Right lobe of liver (tissue), 6 donors: ENCODE measurements at regions not wholly inside any gene's neighbourhood (a gene's known extent, or its start where the extent isn't known, plus 50 kb on each side); places are given as distances from the start of the nearest gene placed in this dataset.

Experiments used
- ATAC-seq, 4 donors: fragments of 200-7000 bp; cut with Tn5 transposase; one replicate each; pipeline ENCODE4 v1.9.1; 2020; ENCODE audit warnings: mild to moderate bottlenecking in 4 of 4, moderate library complexity in 4 of 4
- DNase-seq, 3 donors: peaks; one replicate each; pipeline ENCODE4 v3.0.0-alpha.2; 2020
- H3K27ac ChIP-seq, 3 donors: fragments of 200-600 bp; one replicate each; pipeline ENCODE4 v1.8.0; 2022
- H3K27me3 ChIP-seq, 2 donors: fragments of 200-600 bp; one replicate each; pipeline ENCODE4 v1.8.0; 2022
- H3K36me3 ChIP-seq, 4 donors: fragments of 200-600 bp; sonication (generic) in 1 of 4; one replicate each; pipeline versions ENCODE4 v1.5.1 to v1.8.0; 2017 to 2022; ENCODE audit warnings: control low read depth in 1 of 4
- H3K4me1 ChIP-seq, 4 donors: fragments of 200-600 bp; sonication (generic) in 1 of 4; one replicate each; pipeline versions ENCODE4 v1.5.1 to v1.8.0; 2017 to 2022; ENCODE audit warnings: control low read depth in 1 of 4
- H3K4me3 ChIP-seq, 3 donors: fragments of 200-600 bp; one replicate each; pipeline ENCODE4 v1.8.0; 2022
- H3K9me3 ChIP-seq, 4 donors: fragments of 200-600 bp; sonication (generic) in 1 of 4; one replicate each; pipeline versions ENCODE4 v1.5.1 to v1.8.0; 2017 to 2022; ENCODE audit warnings: control low read depth in 1 of 4
- POLR2A ChIP-seq: fragments of 450-650 bp; IDR thresholded peaks from one replicate; pipeline ENCODE4 v1.6.1; 2017; ENCODE audit warnings: antibody characterized with exemption, mild to moderate bottlenecking
- WGBS: methylation state at CpG from one replicate; pipeline ENCODE4 v1.1.6; 2018; ENCODE audit warnings: low coverage, low lambda C conversion rate; ENCODE audit not compliant: insufficient coverage; ENCODE audit errors: missing lambda C conversion rate; 5-methylcytosine and 5-hydroxymethylcytosine counted together
- intact Hi-C, 2 donors: fragments of 100-400 bp; cut with DNase I; formaldehyde crosslinking; loops; one replicate each; pipeline versions ENCODE4 v1.11.2 to v1.14.1; 2022
- TF ChIP-seq, protein P1 (sequence below), 4 donors: fragments of 200-600 bp in 3 of 4; fragments of 450-650 bp in 1 of 4; IDR thresholded peaks; one replicate each; pipeline versions ENCODE4 v1.5.1 to v1.8.0; 2016 to 2022; ENCODE audit warnings: antibody characterized with exemption in 4 of 4, mild to moderate bottlenecking in 2 of 4
- donor health status: DM: no; HTN: yes; CAD: no.
- donor health status: DM: no; HTN: no; CAD: no.
- donor health status: DM: no; HTN: no; CAD: no.
- donor health status: DM: no; HTN: yes; CAD: no.
- donor health status: DM: no; HTN: yes; CAD: no.

DNA sequence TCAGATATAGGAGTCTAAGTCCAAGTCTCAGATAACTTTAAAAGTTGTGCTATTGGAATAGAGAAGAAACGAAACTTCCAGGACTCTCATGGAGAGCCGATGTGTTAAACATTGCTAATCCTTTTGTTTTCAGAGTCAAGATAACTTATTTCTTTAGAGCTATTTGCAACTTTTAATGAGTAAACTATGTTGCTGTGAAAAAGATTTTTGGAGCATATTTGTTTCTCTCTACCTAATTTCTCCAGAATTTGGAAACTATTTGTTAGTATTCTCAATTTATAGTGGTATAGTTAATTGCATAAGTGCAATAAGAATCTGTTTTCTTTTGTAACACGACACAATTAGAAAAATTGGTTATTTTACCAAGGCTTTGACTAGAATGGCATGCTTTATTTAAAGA is 588.9 kb downstream of the NTRK3 start:
- no peaks in the 10 kb centered on the region for H3K36me3 ChIP-seq
- H3K9me3 ChIP-seq, result no peaks in the 10 kb centered on the region
- 46% methylated on average over 3 of the region's 3 CpGs for WGBS
- H3K4me1 ChIP-seq, result no peaks in the 10 kb centered on the region
- no peak overlapping the region for H3K27ac ChIP-seq
- no peak overlapping the region for H3K4me3 ChIP-seq
- no peak for TF ChIP-seq POLR2A
- TF ChIP-seq, protein P1, sequence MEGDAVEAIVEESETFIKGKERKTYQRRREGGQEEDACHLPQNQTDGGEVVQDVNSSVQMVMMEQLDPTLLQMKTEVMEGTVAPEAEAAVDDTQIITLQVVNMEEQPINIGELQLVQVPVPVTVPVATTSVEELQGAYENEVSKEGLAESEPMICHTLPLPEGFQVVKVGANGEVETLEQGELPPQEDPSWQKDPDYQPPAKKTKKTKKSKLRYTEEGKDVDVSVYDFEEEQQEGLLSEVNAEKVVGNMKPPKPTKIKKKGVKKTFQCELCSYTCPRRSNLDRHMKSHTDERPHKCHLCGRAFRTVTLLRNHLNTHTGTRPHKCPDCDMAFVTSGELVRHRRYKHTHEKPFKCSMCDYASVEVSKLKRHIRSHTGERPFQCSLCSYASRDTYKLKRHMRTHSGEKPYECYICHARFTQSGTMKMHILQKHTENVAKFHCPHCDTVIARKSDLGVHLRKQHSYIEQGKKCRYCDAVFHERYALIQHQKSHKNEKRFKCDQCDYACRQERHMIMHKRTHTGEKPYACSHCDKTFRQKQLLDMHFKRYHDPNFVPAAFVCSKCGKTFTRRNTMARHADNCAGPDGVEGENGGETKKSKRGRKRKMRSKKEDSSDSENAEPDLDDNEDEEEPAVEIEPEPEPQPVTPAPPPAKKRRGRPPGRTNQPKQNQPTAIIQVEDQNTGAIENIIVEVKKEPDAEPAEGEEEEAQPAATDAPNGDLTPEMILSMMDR (IDR thresholded peaks at IDR 0.05), result no peak
- ATAC-seq (no peak), DNase-seq (no peak)
- H3K27me3 ChIP-seq, result peaks cover 0 to 2% of the 10 kb centered on the region in 2 donors
- intact Hi-C loops, result no loop called here

DNA sequence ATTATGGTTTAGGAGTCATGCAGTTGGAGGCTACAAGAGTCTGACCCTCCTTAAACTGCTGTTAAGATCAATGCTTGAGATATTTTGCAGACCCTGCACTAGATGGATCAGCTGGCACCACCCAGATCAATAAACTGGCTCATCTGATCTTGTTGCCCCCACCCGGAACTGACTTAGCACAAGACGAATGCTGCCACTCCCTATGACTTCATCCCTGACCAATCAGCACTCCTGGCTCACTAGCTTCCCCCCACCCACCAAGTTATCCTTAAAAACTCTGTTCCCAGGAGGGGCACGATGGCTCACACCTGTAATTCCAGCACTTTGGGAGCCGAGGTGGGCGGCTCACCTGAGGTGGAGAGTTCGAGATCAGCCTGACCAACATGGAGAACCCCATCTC is 594.0 kb downstream of the NTRK3 start:
- ATAC-seq, result no peak
- Histone ChIP-seq H3K27ac (no peak overlapping the region), H3K4me1 (no peaks in the 10 kb centered on the region), H3K9me3 (no peaks in the 10 kb centered on the region), H3K27me3 (no peaks in the 10 kb centered on the region), H3K36me3 (no peaks in the 10 kb centered on the region), H3K4me3 (no peak overlapping the region)
- no peak for TF ChIP-seq POLR2A
- TF ChIP-seq, protein P1 (IDR thresholded peaks at IDR 0.05), result no peak
- 69% methylated on average over 6 of the region's 6 CpGs for WGBS
- DNase-seq, result no peak
- intact Hi-C loops, result no loop called here

DNA sequence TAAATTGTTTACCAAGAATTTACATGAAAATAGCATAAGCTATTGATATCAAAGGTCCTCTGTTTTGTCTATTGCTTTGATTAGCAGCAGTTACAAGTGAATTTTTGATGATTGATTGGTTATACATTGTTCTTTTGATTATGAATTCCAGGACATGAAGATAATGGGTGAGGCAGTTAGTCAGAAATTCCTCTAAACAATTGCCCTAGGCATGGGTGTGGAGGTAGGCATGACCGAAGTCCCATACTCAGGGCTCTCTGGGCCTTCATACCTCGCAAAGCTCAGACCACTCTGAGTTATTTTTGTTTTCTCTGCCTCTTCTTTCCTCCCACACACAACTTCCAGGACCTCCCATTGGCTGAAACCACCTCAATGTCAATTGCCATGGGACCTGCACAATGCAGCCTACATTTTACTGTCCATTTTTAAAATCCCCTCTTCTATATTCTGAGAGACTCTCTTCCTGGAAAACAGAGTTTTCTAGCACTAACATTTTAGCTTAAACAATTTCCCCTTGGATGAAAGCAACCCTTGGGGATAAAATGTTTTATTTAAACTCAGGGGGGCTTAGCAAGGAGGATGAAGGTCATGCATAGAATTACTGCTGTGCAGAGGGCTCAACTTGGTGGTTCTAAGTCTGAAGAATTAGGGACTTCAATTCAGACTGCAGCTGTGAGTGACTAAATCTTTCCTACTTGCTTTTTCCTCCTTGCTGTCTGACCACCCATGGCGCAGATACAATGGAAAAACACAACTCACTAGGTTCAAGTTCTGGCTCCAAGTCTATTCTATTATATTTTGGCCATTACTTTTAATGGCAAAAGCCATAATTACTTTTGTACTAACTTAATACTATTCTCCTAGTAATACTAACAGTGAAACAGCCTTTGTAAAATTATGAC is 594.8 kb downstream of the NTRK3 start:
- Histone ChIP-seq H3K27ac (no peak overlapping the region), H3K9me3 (no peaks in the 10 kb centered on the region), H3K36me3 (no peaks in the 10 kb centered on the region), H3K4me3 (no peak overlapping the region), H3K27me3 (no peaks in the 10 kb centered on the region), H3K4me1 (no peaks in the 10 kb centered on the region)
- intact Hi-C loops, result no loop called here
- DNase-seq (no peak), ATAC-seq (no peak)
- TF ChIP-seq, protein P1 (IDR thresholded peaks at IDR 0.05), result no peak
- TF ChIP-seq POLR2A, result no peak
- WGBS, result 67% methylated on average over 1 of the region's 3 CpGs

DNA sequence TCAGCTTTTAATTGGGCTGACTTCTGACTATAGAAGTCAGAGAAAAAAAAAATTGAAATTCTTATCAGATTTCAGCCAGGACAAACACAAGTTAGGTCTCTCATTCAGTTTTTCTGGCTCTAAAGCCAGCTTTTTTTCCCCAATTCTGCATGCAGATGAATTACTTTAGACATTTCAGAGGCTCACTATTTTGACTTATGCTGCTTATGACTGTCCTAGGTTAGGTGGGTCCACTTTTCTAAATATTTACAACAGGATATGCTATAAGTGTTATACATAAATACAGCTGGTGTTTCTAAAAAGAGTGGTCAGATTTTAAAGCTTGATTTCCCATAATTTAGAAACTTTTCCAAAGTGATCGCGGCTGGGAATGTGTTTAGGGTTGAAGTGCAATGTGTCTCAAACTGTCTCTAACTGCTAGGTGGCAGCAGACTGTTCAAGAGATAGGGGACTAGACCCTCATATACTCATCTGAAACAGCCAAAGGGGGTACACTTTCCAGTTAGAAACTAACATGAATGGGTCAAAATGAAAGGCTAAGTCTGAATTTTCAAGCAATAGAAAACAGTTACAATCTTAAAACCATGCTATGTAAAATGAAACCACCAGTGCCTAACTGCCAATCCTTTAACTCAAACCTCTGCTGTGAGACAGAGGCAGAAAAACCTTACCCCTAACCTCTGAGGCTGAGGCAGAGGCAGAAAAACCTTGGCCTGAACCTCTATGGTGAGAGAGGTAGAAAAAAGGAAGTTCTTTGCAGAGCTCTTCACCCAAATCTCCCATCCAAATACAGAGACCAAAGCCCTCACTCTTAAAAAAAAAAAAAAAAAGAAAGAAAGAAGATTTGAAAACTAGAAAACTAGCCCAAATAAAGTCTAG is 596.0 kb downstream of the NTRK3 start:
- WGBS, result 92% methylated on average over 2 of the region's 2 CpGs

More for the DNA sequence above, 596.0 kb downstream of the NTRK3 start:
- TF ChIP-seq, protein P1 (IDR thresholded peaks at IDR 0.05), result no peak
- TF ChIP-seq POLR2A, result no peak
- DNase-seq (no peak), ATAC-seq (no peak)
- Histone ChIP-seq H3K4me3 (no peak overlapping the region), H3K27ac (no peak overlapping the region), H3K9me3 (no peaks in the 10 kb centered on the region), H3K27me3 (no peaks in the 10 kb centered on the region), H3K36me3 (no peaks in the 10 kb centered on the region), H3K4me1 (no peaks in the 10 kb centered on the region)
- intact Hi-C loops, result no loop called here
